ENCODE measurements at regions not wholly inside any gene's neighbourhood (a gene's known extent, or its start where the extent isn't known, plus 50 kb on each side); places are given as distances from the start of the nearest gene placed in this dataset.

- no peak for DNase-seq
These were observed 1062.5 kb downstream of the BCL11A start for GRCh38 chr2:59490994-59491393.

GRCh38 chr2:59490192-59490591, 1063.3 kb downstream of the BCL11A start:
- DNase-seq = no peak

- no peak for DNase-seq
These were observed 1068.8 kb downstream of the BCL11A start for GRCh38 chr2:59484673-59485072.

- DNase-seq = no peak
These were observed 1090.0 kb downstream of the BCL11A start for GRCh38 chr2:59463426-59463825.

GRCh38 chr2:59462422-59463197, 1090.8 kb downstream of the BCL11A start:
- no peak for DNase-seq

GRCh38 chr2:59461127-59461526, 1092.3 kb downstream of the BCL11A start:
- DNase-seq = no peak

GRCh38 chr2:59458800-59459199, 1094.7 kb downstream of the BCL11A start:
- no peak for DNase-seq

- no peak for DNase-seq
These were observed 1097.2 kb downstream of the BCL11A start for GRCh38 chr2:59456285-59456684.

- DNase-seq = no peak
These were observed 1104.2 kb downstream of the BCL11A start for GRCh38 chr2:59449274-59449673.

GRCh38 chr2:59440491-59440890, 1113.0 kb downstream of the BCL11A start:
- no peak for DNase-seq

- DNase-seq = no peak
These were observed 1117.8 kb downstream of the BCL11A start for GRCh38 chr2:59435635-59436034.

GRCh38 chr2:59428940-59429339, 1124.5 kb downstream of the BCL11A start:
- DNase-seq = no peak

GRCh38 chr2:59427980-59428379, 1125.5 kb downstream of the BCL11A start:
- no peak for DNase-seq

- no peak for DNase-seq
These were observed 1128.2 kb downstream of the BCL11A start for GRCh38 chr2:59425247-59425646.

- DNase-seq = peak; percentile 1
These were observed 1139.5 kb downstream of the BCL11A start for GRCh38 chr2:59413751-59414570.

- no peak for DNase-seq
These were observed 1154.3 kb downstream of the BCL11A start for GRCh38 chr2:59399126-59399525.

- DNase-seq = no peak
These were observed 1155.4 kb downstream of the BCL11A start for GRCh38 chr2:59398081-59398480.

- DNase-seq = no peak
These were observed 1154.0 kb upstream of the FANCL start for GRCh38 chr2:59395119-59395518.

- no peak for DNase-seq
These were observed 1150.8 kb upstream of the FANCL start for GRCh38 chr2:59391896-59392295.

- DNase-seq = no peak
These were observed 1149.5 kb upstream of the FANCL start for GRCh38 chr2:59390581-59390980.

GRCh38 chr2:59389240-59389639, 1148.1 kb upstream of the FANCL start:
- DNase-seq = no peak

GRCh38 chr2:59385971-59386370, 1144.8 kb upstream of the FANCL start:
- DNase-seq = no peak

GRCh38 chr2:59383473-59383872, 1142.3 kb upstream of the FANCL start:
- no peak for DNase-seq

GRCh38 chr2:59378127-59378526, 1137.0 kb upstream of the FANCL start:
- DNase-seq = no peak

All from CD4-positive, alpha-beta T cell treated with Interleukin-12 subunit alpha and Interleukin-12 subunit beta, for 1 hour (primary cell).